Suprapubic skin (tissue), 4 donors: ENCODE measurements at regions not wholly inside any gene's neighbourhood (a gene's known extent, or its start where the extent isn't known, plus 50 kb on each side); places are given as distances from the start of the nearest gene placed in this dataset.
"Not testable (repeated sequence)": the region's sequence is repeated elsewhere in the genome, so short reads cannot be mapped to it uniquely, and the experiment has no call there.

Source experiments
- DNase-seq, 2 donors: peaks; one replicate each; pipeline ENCODE4 v3.0.0-alpha.2; 2019; ENCODE audit warnings: low spot score in 2 of 2
- H3K27ac ChIP-seq: fragments of 200-600 bp; sonication (generic); one replicate; pipeline ENCODE4 v1.5.1; 2019
- H3K27me3 ChIP-seq: fragments of 200-600 bp; sonication (generic); one replicate; pipeline ENCODE4 v1.5.1; 2019
- H3K36me3 ChIP-seq: fragments of 200-600 bp; sonication (generic); one replicate; pipeline ENCODE4 v1.5.1; 2019
- H3K4me1 ChIP-seq: fragments of 200-600 bp; sonication (generic); one replicate; pipeline ENCODE4 v1.5.1; 2019
- H3K4me3 ChIP-seq: fragments of 200-600 bp; sonication (generic); one replicate; pipeline ENCODE4 v1.5.1; 2019; ENCODE audit warnings: mild to moderate bottlenecking
- H3K9me3 ChIP-seq: fragments of 200-600 bp; sonication (generic); one replicate; pipeline ENCODE4 v1.5.1; 2019
- EP300 ChIP-seq: sonication (generic); formaldehyde crosslinking; IDR thresholded peaks from one replicate; pipeline ENCODE4 v1.6.1; 2017; ENCODE audit warnings: antibody characterized with exemption
- POLR2A ChIP-seq, 2 donors: fragments of 450-650 bp; IDR thresholded peaks; one replicate each; pipeline ENCODE4 v1.6.1; 2017; ENCODE audit warnings: antibody characterized with exemption in 2 of 2, mild to moderate bottlenecking in 2 of 2, moderate library complexity in 2 of 2
- POLR2AphosphoS5 ChIP-seq, 3 donors: sonication (generic); formaldehyde crosslinking; IDR thresholded peaks; one replicate each; pipeline ENCODE4 v1.6.1; 2017; ENCODE audit warnings: antibody characterized with exemption in 3 of 3
- WGBS: methylation state at CpG from one replicate; pipeline ENCODE4 v1.1.5; 2018; 5-methylcytosine and 5-hydroxymethylcytosine counted together
- TF ChIP-seq, protein P1 (sequence below), 2 donors: fragments of 200-600 bp in 1 of 2; fragments of 450-650 bp in 1 of 2; sonication (generic) in 1 of 2; IDR thresholded peaks; one replicate each; pipeline ENCODE4 v1.5.1; 2016 to 2019; ENCODE audit warnings: antibody characterized with exemption in 2 of 2, mild to moderate bottlenecking in 1 of 2, moderate library complexity in 1 of 2

DNA sequence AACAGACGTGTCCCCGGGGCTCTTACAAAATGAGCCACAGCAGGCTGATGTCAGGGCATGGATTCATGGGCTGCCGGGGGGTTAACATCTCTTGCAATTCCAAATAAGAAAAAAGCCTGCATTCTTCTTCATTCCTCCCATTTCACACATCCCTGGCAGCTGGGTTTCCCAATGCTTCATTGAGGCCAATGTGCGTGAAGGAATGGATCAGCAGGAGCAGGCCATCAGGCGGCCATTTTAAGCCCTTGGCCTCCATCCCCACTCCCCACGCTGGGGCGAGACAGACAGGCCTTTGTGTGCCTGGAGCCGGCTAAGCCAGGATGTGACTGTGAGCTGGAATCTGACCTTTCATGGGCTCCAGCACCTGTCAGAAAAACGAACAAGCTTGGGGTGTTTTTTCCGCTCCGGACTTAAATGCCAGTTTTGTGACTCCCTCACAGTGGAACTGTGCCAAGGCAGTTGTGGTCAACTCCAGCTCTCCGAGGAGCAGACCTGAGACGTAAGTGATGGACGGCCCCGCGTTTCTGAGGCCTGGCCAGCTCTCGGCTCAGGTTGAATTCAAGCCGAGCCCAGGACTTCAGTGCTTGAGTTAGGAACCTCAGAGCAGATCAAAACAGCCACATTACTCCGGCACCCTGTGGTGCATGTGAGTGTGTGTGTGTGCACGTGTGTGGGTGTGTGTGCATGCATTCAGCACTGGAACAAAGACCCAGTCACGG lies 133.1 kb downstream of the TMEM30B start:
- Histone ChIP-seq H3K4me3 (no peak overlapping the region), H3K27me3 (no peaks in the 10 kb centered on the region), H3K9me3 (no peaks in the 10 kb centered on the region), H3K27ac (peak overlapping the region; percentile 87), H3K4me1 (peaks cover 27% of the 10 kb centered on the region), H3K36me3 (no peaks in the 10 kb centered on the region)
- WGBS, result 66% methylated on average over 15 of the region's 21 CpGs
- TF ChIP-seq POLR2AphosphoS5 (IDR thresholded peaks at IDR 0.05), result no peak
- no peak for TF ChIP-seq POLR2A (IDR thresholded peaks at IDR 0.05)
- TF ChIP-seq, protein P1, sequence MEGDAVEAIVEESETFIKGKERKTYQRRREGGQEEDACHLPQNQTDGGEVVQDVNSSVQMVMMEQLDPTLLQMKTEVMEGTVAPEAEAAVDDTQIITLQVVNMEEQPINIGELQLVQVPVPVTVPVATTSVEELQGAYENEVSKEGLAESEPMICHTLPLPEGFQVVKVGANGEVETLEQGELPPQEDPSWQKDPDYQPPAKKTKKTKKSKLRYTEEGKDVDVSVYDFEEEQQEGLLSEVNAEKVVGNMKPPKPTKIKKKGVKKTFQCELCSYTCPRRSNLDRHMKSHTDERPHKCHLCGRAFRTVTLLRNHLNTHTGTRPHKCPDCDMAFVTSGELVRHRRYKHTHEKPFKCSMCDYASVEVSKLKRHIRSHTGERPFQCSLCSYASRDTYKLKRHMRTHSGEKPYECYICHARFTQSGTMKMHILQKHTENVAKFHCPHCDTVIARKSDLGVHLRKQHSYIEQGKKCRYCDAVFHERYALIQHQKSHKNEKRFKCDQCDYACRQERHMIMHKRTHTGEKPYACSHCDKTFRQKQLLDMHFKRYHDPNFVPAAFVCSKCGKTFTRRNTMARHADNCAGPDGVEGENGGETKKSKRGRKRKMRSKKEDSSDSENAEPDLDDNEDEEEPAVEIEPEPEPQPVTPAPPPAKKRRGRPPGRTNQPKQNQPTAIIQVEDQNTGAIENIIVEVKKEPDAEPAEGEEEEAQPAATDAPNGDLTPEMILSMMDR (IDR thresholded peaks at IDR 0.05), result no peak
- no peak for TF ChIP-seq EP300
- no peak for DNase-seq

- Histone ChIP-seq H3K27me3 (no peaks in the 10 kb centered on the region), H3K4me1 (peaks cover 27% of the 10 kb centered on the region), H3K4me3 (no peak overlapping the region), H3K27ac (peak overlapping the region; percentile 87), H3K36me3 (no peaks in the 10 kb centered on the region), H3K9me3 (no peaks in the 10 kb centered on the region)
- WGBS, result 33% methylated on average over 7 of the region's 7 CpGs
- no peak for DNase-seq
- TF ChIP-seq POLR2A (IDR thresholded peaks at IDR 0.05) (no peak), EP300 (no peak), POLR2AphosphoS5 (IDR thresholded peaks at IDR 0.05) (no peak)
- TF ChIP-seq, protein P1 (IDR thresholded peaks at IDR 0.05), result no peak
Observed at GRCh38 chr14:61147381-61147821, 133.7 kb downstream of the TMEM30B start.

GRCh38 chr14:61146899-61147298 lies 134.2 kb downstream of the TMEM30B start:
- no peaks in the 10 kb centered on the region for H3K9me3 ChIP-seq
- peak overlapping the region; percentile 87 for H3K27ac ChIP-seq
- no peaks in the 10 kb centered on the region for H3K36me3 ChIP-seq
- no peak for DNase-seq
- TF ChIP-seq EP300 (no peak), POLR2A (IDR thresholded peaks at IDR 0.05) (no peak), POLR2AphosphoS5 (IDR thresholded peaks at IDR 0.05) (no peak)
- TF ChIP-seq, protein P1 (IDR thresholded peaks at IDR 0.05), result no peak
- no peaks in the 10 kb centered on the region for H3K27me3 ChIP-seq
- H3K4me1 ChIP-seq, result peaks cover 27% of the 10 kb centered on the region
- no peak overlapping the region for H3K4me3 ChIP-seq
- 100% methylated on average over 1 of the region's 1 CpG for WGBS

- WGBS, result 31% methylated on average over 7 of the region's 7 CpGs
- Histone ChIP-seq H3K4me1 (peaks cover 27% of the 10 kb centered on the region), H3K9me3 (no peaks in the 10 kb centered on the region), H3K27me3 (no peaks in the 10 kb centered on the region), H3K36me3 (no peaks in the 10 kb centered on the region), H3K27ac (peak overlapping the region; percentile 87), H3K4me3 (no peak overlapping the region)
- TF ChIP-seq POLR2A (IDR thresholded peaks at IDR 0.05) (no peak), POLR2AphosphoS5 (IDR thresholded peaks at IDR 0.05) (no peak), EP300 (no peak)
- DNase-seq, result no peak
Observed at GRCh38 chr14:61145903-61146481, 135.1 kb downstream of the TMEM30B start.

- H3K4me1 ChIP-seq, result peaks cover 27% of the 10 kb centered on the region
- H3K27me3 ChIP-seq, result no peaks in the 10 kb centered on the region
- peak overlapping the region; percentile 87 for H3K27ac ChIP-seq
- no peak for TF ChIP-seq EP300
- no peak for TF ChIP-seq POLR2AphosphoS5 (IDR thresholded peaks at IDR 0.05)
- TF ChIP-seq, protein P1 (IDR thresholded peaks at IDR 0.05), result no peak
- TF ChIP-seq POLR2A (IDR thresholded peaks at IDR 0.05), result no peak
- no peaks in the 10 kb centered on the region for H3K36me3 ChIP-seq
- H3K9me3 ChIP-seq, result no peaks in the 10 kb centered on the region
- H3K4me3 ChIP-seq, result no peak overlapping the region
- 34% methylated on average over 8 of the region's 8 CpGs for WGBS
- DNase-seq, result no peak
Observed at GRCh38 chr14:61145034-61145902, 135.9 kb downstream of the TMEM30B start.

- H3K27ac ChIP-seq, result peak overlapping the region; percentile 87
- WGBS, result 96% methylated on average over 7 of the region's 7 CpGs
Observed at GRCh38 chr14:61144117-61145033, 136.8 kb downstream of the TMEM30B start.

More at GRCh38 chr14:61144117-61145033, 136.8 kb downstream of the TMEM30B start:
- not testable (repeated sequence) for H3K36me3 ChIP-seq, H3K27me3 ChIP-seq, H3K4me3 ChIP-seq, H3K9me3 ChIP-seq, DNase-seq
- peaks cover 27% of the 10 kb centered on the region for H3K4me1 ChIP-seq
